HCT116 (cell line): ENCODE measurements at regions not wholly inside any gene's neighbourhood (a gene's known extent, or its start where the extent isn't known, plus 50 kb on each side); places are given as distances from the start of the nearest gene placed in this dataset.

Experiments
- ATAC-seq: fragments of 200-7000 bp; cut with Tn5 transposase; 2 replicates; pipeline ENCODE4 v1.9.1; 2020; ENCODE audit warnings: mild to moderate bottlenecking, moderate library complexity
- BruUV-seq: library from RNA; stranded (reverse); fragments of 400-500 nt; replicated peaks from 2 replicates; lab custom pipeline; 2021; lab: Mats Ljungman, UMichigan
- CTCF ChIA-PET: fragments of 300-600 bp; sonication (Branson Sonifier 250); formaldehyde crosslinking; loops from one replicate; lab custom pipeline; 2021; ENCODE audit warnings: antibody characterized with exemption; lab: Charles Lee
- POLR2A ChIA-PET: fragments of 300-600, 350-600 bp; sonication (Branson Sonifier 250); formaldehyde crosslinking; loops from one replicate; lab custom pipeline; 2021; ENCODE audit warnings: antibody characterized with exemption; lab: Charles Lee
- RAD21 ChIA-PET, 2 experiments: fragments of 300-600 bp; sonication (Branson Sonifier 250); formaldehyde crosslinking; loops; one replicate each; lab custom pipeline; 2023; ENCODE audit warnings: low total read pairs in 2 of 2; ENCODE audit not compliant: uncharacterized antibody in 2 of 2, unreplicated experiment in 2 of 2, low non-redundant PET in 1 of 2; lab: Charles Lee
- DNase-seq: peaks from one replicate; pipeline ENCODE4 v3.0.0-alpha.2; 2010; ENCODE audit warnings: low read depth, low spot score
- H2AFZ ChIP-seq: fragments of 200-600 bp; shearing (Covaris generic), sonication (generic); 2 replicates; pipeline ENCODE4 v1.6.1; 2017; ENCODE audit warnings: low read depth, mixed run types, mixed read lengths, antibody characterized with exemption, low read length; ENCODE audit not compliant: poor library complexity, severe bottlenecking
- H3K27ac ChIP-seq: 2 replicates; pipeline ENCODE4 v1.5.1; 2012; ENCODE audit warnings: low read depth, low read length
- H3K27me3 ChIP-seq: fragments of 200-600 bp; sonication (generic); 2 replicates; pipeline ENCODE4 v1.6.1; 2016; ENCODE audit warnings: mixed run types, low read length, mixed read lengths; ENCODE audit not compliant: insufficient read depth
- H3K36me3 ChIP-seq, 2 experiments: fragments of 200-500 bp in 1 of 2; fragments of 200-600 bp in 1 of 2; sonication (Bioruptor generic) in 1 of 2; sonication (generic) in 1 of 2; 2 replicates each; pipeline versions ENCODE4 v1.5.1 to v1.6.1; 2014 to 2016; ENCODE audit warnings: low read length in 2 of 2, inconsistent platforms in 1 of 2, mixed read lengths in 1 of 2, mixed run types in 1 of 2; ENCODE audit not compliant: insufficient read depth in 2 of 2, control insufficient read depth in 1 of 2
- H3K4me1 ChIP-seq, 2 experiments: fragments of 200-600 bp in 1 of 2; sonication (generic) in 1 of 2; 2 replicates each; pipeline versions ENCODE4 v1.5.1 to v1.6.1; 2012 to 2017; ENCODE audit warnings: low read length in 2 of 2, inconsistent platforms in 1 of 2, mild to moderate bottlenecking in 1 of 2, mixed read lengths in 1 of 2, mixed run types in 1 of 2, moderate library complexity in 1 of 2; ENCODE audit not compliant: insufficient read depth in 2 of 2, control insufficient read depth in 1 of 2
- H3K4me2 ChIP-seq: fragments of 200-600 bp; sonication (generic); 2 replicates; pipeline ENCODE4 v1.6.1; 2017; ENCODE audit warnings: mixed run types, low read length, mixed read lengths
- H3K4me3 ChIP-seq, 2 experiments: fragments of 200-600 bp in 1 of 2; sonication (generic) in 1 of 2; replicated peaks in 1 of 2; 2 replicates each; pipeline ENCODE4 v1.5.1; 2011 to 2016; ENCODE audit warnings: low read length in 2 of 2, control low read depth in 1 of 2, low read depth in 1 of 2, mild to moderate bottlenecking in 1 of 2, mixed read lengths in 1 of 2, mixed run types in 1 of 2
- H3K79me2 ChIP-seq: fragments of 200-600 bp; sonication (generic); 2 replicates; pipeline ENCODE4 v1.6.1; 2017; ENCODE audit warnings: mild to moderate bottlenecking, mixed run types, low read length, moderate library complexity, mixed read lengths; ENCODE audit not compliant: insufficient read depth
- H3K9ac ChIP-seq: fragments of 200-600 bp; sonication (generic); 2 replicates; pipeline ENCODE4 v1.6.1; 2016; ENCODE audit warnings: low read length, mixed read lengths
- H3K9me2 ChIP-seq: fragments of 200-600 bp; sonication (generic), shearing (Covaris generic); 2 replicates; pipeline ENCODE4 v1.6.1; 2017; ENCODE audit warnings: mixed run types, mild to moderate bottlenecking, moderate library complexity; ENCODE audit not compliant: insufficient read depth
- H3K9me3 ChIP-seq, 2 experiments: fragments of 200-500 bp in 1 of 2; fragments of 200-600 bp in 1 of 2; sonication (Bioruptor generic) in 1 of 2; sonication (generic) in 1 of 2; 2 replicates each; pipeline ENCODE4 v1.6.1; 2014 to 2017; ENCODE audit warnings: low read length in 2 of 2, mixed read lengths in 2 of 2, inconsistent platforms in 1 of 2, low read depth in 1 of 2, mild to moderate bottlenecking in 1 of 2, mixed run types in 1 of 2, moderate library complexity in 1 of 2; ENCODE audit not compliant: control insufficient read depth in 1 of 2, insufficient read depth in 1 of 2
- H4K20me1 ChIP-seq: fragments of 200-600 bp; sonication (generic), shearing (Covaris generic); 2 replicates; pipeline ENCODE4 v1.6.1; 2017; ENCODE audit warnings: mixed run types, mild to moderate bottlenecking, moderate library complexity; ENCODE audit not compliant: insufficient read depth
- EGR1 ChIP-seq: IDR thresholded peaks from 2 replicates; pipeline ENCODE4 v1.6.1; 2012; ENCODE audit warnings: low read depth
- EZH2 ChIP-seq: fragments of 200-600 bp; sonication (generic); IDR thresholded peaks from 2 replicates; pipeline ENCODE4 v1.6.1; 2017; ENCODE audit warnings: antibody characterized with exemption, mixed run types
- EZH2phosphoT487 ChIP-seq: fragments of 200-600 bp; IDR thresholded peaks from 2 replicates; pipeline ENCODE4 v1.6.1; 2018; ENCODE audit warnings: antibody characterized with exemption, borderline replicate concordance
- FOSL1 ChIP-seq: IDR thresholded peaks from 2 replicates; pipeline ENCODE4 v1.6.1; 2012; ENCODE audit warnings: low read depth
- REST ChIP-seq: IDR thresholded peaks from 2 replicates; pipeline ENCODE4 v1.6.1; 2012; ENCODE audit warnings: low read depth
- SP1 ChIP-seq: IDR thresholded peaks from 2 replicates; pipeline ENCODE4 v1.6.1; 2012; ENCODE audit warnings: low read depth
- SRF ChIP-seq: IDR thresholded peaks from 2 replicates; pipeline ENCODE4 v1.6.1; 2012; ENCODE audit warnings: low read depth
- YY1 ChIP-seq: IDR thresholded peaks from 2 replicates; pipeline ENCODE4 v1.6.1; 2011; ENCODE audit warnings: low read length, low read depth, moderate library complexity, mild to moderate bottlenecking; ENCODE audit not compliant: insufficient replicate concordance; ENCODE audit errors: extremely low read depth
- ZFX ChIP-seq: fragments of 450-650 bp; IDR thresholded peaks from 2 replicates; pipeline ENCODE4 v1.6.1; 2017
- intact Hi-C: fragments of 100-400 bp; cut with micrococcal nuclease; formaldehyde crosslinking; loops from 2 replicates; pipeline ENCODE4 v1.10.0; 2022

- no peaks in the 10 kb centered on the region for H3K36me3 ChIP-seq
- no peak overlapping the region for H3K4me3 ChIP-seq
- ChIA-PET CTCF (no interaction called here), RAD21 (no interaction called here), POLR2A (no interaction called here)
- ATAC-seq (no peak), DNase-seq (no peak)
- no peaks in the 10 kb centered on the region for H4K20me1 ChIP-seq
- no peak overlapping the region for H3K27ac ChIP-seq
- intact Hi-C loops = no loop called here
- no peaks in the 10 kb centered on the region for H3K79me2 ChIP-seq
- no peaks in the 10 kb centered on the region for H3K9me2 ChIP-seq
- no peak overlapping the region for H3K9ac ChIP-seq
- no TSS peak for BruUV-seq
- peaks cover 11 to 13% of the 10 kb centered on the region in 2 experiments for H3K9me3 ChIP-seq
- no peak overlapping the region for H2AFZ ChIP-seq
- no peaks in the 10 kb centered on the region for H3K4me1 ChIP-seq
- no peak overlapping the region for H3K4me2 ChIP-seq
- TF ChIP-seq SRF (no peak), FOSL1 (no peak), REST (no peak), YY1 (no peak), EZH2phosphoT487 (no peak), SP1 (no peak), EGR1 (no peak), ZFX (no peak), EZH2 (no peak)
- no peaks in the 10 kb centered on the region for H3K27me3 ChIP-seq
Measured at GRCh38 chr1:238485057-238485911, 594.6 kb upstream of the ZP4 start.
